ENCODE measurements at regions not wholly inside any gene's neighbourhood (a gene's known extent, or its start where the extent isn't known, plus 50 kb on each side); places are given as distances from the start of the nearest gene placed in this dataset.
A peak's percentile ranks its signal among the peaks of the same experiment; 100 is the strongest.

GRCh38 chr4:122005064-122005755 lies 53.4 kb upstream of the TRPC3 start:
- Histone ChIP-seq H3K27ac (ENCODE audit: low read depth, low read length) (peak overlapping the region; percentile 35), H3K4me3 (ENCODE audit: low read depth, low read length) (no peak overlapping the region)
- POLR2A ChIA-PET = interaction anchor here (0.6 to 1.4 kb wide), 3 partner anchors 12 to 176 kb away, joined by 3 to 5 read pairs (median 4); no protein-coding TSS in a partner anchor

DNA sequence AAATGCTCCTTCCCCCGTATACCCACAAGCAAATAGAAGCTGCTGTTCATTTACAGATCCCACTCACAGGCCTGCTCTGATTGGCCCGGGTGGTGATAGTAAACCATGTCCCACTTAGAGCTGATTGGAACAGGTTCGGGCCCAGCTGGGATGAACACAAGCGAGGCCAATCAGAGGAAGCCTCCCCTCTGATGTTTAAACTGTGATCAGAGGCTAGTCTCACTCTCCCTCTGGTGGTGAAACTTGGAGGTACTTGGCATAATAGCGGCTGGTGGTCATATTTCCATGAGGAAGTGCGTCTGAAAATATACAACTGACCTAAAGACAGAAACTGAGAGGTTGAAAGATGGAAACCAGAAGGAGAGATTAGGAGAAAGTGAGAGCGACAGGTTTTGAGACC lies 51.5 kb upstream of the TRPC3 start:
- no peak overlapping the region for H3K27ac ChIP-seq (ENCODE audit: low read depth, low read length)
- CTCF ChIA-PET = no interaction called here
- no peaks in the 10 kb centered on the region for H3K27me3 ChIP-seq (ENCODE audit: control insufficient read depth, insufficient read depth, low read length)
- TF ChIP-seq CTCF (IDR thresholded peaks at IDR 0.05; ENCODE audit: low read depth, low read length) = peak; percentile 30; the same call in 1 of the 2 replicates
- no peak overlapping the region for H3K4me3 ChIP-seq (ENCODE audit: low read depth, low read length)
- no peak for DNase-seq (ENCODE audit: low read depth, low spot score)
- POLR2A ChIA-PET = no interaction called here
- H3K9me3 ChIP-seq (ENCODE audit: control insufficient read depth, insufficient read depth, low read length) = no peaks in the 10 kb centered on the region; the same call in 1 of the 2 replicates

More at GRCh38 chr4:122005064-122005755, 53.4 kb upstream of the TRPC3 start:
- no peaks in the 10 kb centered on the region for H3K27me3 ChIP-seq (ENCODE audit: control insufficient read depth, insufficient read depth, low read length)
- peak; percentile 80 for DNase-seq (ENCODE audit: low read depth, low spot score)
- TF ChIP-seq CTCF (IDR thresholded peaks at IDR 0.05; ENCODE audit: low read depth, low read length) = no peak
- CTCF ChIA-PET = interaction anchor here (1.1 kb wide), 1 partner anchor 53 kb away, joined by 3 read pairs; the partner anchor contains the start of gene TRPC3
- no peaks in the 10 kb centered on the region; the same call in 1 of the 2 replicates for H3K9me3 ChIP-seq (ENCODE audit: control insufficient read depth, insufficient read depth, low read length)

Data from AG04450 (cell line).